ENCODE measurements at regions not wholly inside any gene's neighbourhood (a gene's known extent, or its start where the extent isn't known, plus 50 kb on each side); places are given as distances from the start of the nearest gene placed in this dataset.
"Not testable (repeated sequence)": the region's sequence is repeated elsewhere in the genome, so short reads cannot be mapped to it uniquely, and the experiment has no call there.

GRCh38 chr9:90485028-90485427 lies 157.6 kb downstream of the DIRAS2 start:
- no peak overlapping the region for H3K4me3 ChIP-seq (ENCODE audit: control insufficient read depth, low read depth, low read length)
- no peak for DNase-seq (ENCODE audit: low read depth)
- TF ChIP-seq, protein P1, sequence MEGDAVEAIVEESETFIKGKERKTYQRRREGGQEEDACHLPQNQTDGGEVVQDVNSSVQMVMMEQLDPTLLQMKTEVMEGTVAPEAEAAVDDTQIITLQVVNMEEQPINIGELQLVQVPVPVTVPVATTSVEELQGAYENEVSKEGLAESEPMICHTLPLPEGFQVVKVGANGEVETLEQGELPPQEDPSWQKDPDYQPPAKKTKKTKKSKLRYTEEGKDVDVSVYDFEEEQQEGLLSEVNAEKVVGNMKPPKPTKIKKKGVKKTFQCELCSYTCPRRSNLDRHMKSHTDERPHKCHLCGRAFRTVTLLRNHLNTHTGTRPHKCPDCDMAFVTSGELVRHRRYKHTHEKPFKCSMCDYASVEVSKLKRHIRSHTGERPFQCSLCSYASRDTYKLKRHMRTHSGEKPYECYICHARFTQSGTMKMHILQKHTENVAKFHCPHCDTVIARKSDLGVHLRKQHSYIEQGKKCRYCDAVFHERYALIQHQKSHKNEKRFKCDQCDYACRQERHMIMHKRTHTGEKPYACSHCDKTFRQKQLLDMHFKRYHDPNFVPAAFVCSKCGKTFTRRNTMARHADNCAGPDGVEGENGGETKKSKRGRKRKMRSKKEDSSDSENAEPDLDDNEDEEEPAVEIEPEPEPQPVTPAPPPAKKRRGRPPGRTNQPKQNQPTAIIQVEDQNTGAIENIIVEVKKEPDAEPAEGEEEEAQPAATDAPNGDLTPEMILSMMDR (IDR thresholded peaks at IDR 0.05; ENCODE audit: control insufficient read depth, insufficient read depth, low read depth, low read length, missing control alignments): no peak

DNA sequence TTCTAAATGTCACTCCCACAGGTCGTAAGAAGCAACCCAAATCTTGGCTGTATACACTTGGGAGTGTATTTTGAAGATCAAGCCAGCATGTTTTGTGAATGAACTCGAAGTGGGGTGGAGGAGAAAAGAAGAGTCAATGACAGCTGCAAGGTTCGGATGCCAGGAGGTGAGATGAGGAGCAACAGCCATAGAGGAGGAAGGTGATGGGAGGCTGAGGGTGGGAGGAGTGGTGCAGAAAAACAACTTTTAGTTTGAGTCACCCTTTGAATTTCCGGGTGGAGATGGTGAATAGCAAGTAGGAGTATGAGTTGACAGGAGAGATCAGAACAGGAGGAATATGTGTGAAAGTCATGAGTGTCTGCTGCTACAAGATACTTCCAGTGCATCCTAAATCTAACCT lies 153.6 kb downstream of the DIRAS2 start:
- no peak overlapping the region for H3K4me3 ChIP-seq (ENCODE audit: control insufficient read depth, low read depth, low read length)
- no peak for DNase-seq (ENCODE audit: low read depth)
- TF ChIP-seq, protein P1 (IDR thresholded peaks at IDR 0.05; ENCODE audit: control insufficient read depth, insufficient read depth, low read depth, low read length, missing control alignments): no peak

DNA sequence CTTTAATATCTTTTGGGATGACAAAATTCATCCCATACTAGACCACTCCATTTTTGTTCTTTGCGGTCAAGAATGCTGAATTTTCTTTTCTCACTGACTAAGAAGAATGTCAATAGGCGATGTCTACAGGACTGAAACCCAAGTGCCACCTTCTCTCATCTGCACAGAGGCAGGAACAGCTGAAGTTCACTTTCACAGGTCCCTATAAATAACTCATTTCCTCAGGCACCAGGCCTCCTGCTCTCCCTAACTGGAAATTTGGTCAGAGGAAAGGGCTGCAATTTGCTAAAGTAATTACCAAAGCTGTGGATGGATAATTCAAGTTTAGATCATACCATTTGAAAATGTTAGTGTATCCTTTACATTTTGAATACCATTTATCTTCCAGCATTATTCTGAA lies 142.9 kb downstream of the DIRAS2 start:
- no peak overlapping the region for H3K4me3 ChIP-seq (ENCODE audit: control insufficient read depth, low read depth, low read length)
- TF ChIP-seq, protein P1 (IDR thresholded peaks at IDR 0.05; ENCODE audit: control insufficient read depth, insufficient read depth, low read depth, low read length, missing control alignments): no peak
- no peak for DNase-seq (ENCODE audit: low read depth)

DNA sequence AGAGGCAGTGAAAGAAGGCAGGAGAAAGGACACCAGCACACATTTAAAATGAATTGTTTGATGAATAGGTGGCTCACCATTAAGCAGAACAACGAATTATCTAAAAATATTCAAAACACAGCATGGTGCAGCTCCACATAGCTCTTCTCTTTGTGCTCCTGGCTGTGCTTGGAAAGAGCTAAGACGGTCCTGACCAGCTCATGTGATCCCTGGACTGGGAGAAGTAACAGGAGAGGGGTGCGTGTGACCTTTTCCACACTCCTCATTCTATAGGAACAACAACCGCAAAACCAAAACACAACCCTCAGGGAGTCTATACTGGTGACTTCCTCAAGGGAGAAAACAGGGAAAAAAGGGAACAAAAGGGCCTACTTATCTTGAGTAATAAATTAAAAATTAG lies 140.5 kb downstream of the DIRAS2 start:
- TF ChIP-seq, protein P1 (IDR thresholded peaks at IDR 0.05; ENCODE audit: control insufficient read depth, insufficient read depth, low read depth, low read length, missing control alignments): no peak
- no peak overlapping the region for H3K4me3 ChIP-seq (ENCODE audit: control insufficient read depth, low read depth, low read length)
- DNase-seq (ENCODE audit: low read depth): no peak

GRCh38 chr9:90504486-90504885 lies 138.1 kb downstream of the DIRAS2 start:
- TF ChIP-seq, protein P1 (IDR thresholded peaks at IDR 0.05; ENCODE audit: control insufficient read depth, insufficient read depth, low read depth, low read length, missing control alignments): no peak
- H3K4me3 ChIP-seq (ENCODE audit: control insufficient read depth, low read depth, low read length): no peak overlapping the region
- DNase-seq (ENCODE audit: low read depth): no peak

DNA sequence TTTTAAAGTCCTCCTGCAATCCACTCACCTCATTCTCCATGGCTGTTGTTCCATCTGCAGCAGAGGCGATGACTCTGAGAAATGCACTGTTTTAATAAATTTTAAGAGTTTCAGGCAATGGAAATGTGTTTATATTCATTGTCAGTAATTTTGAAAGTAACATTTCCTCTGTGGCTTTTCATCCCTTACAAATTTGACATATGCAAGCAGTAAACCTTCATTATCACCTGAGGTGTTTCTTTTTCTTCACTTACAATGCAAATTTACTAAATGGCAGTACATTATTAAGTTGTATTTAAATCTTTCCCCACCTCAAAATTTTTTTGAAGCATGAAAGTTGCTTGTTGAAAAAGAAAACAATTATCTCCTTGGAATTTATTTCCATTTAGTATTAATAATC lies 136.9 kb downstream of the DIRAS2 start:
- TF ChIP-seq, protein P1 (IDR thresholded peaks at IDR 0.05; ENCODE audit: control insufficient read depth, insufficient read depth, low read depth, low read length, missing control alignments): no peak
- no peak for DNase-seq (ENCODE audit: low read depth)
- H3K4me3 ChIP-seq (ENCODE audit: control insufficient read depth, low read depth, low read length): no peak overlapping the region

GRCh38 chr9:90506402-90506801 lies 136.2 kb downstream of the DIRAS2 start:
- H3K4me3 ChIP-seq (ENCODE audit: control insufficient read depth, low read depth, low read length); DNase-seq (ENCODE audit: low read depth): not testable (repeated sequence)
